ENCODE measurements at regions not wholly inside any gene's neighbourhood (a gene's known extent, or its start where the extent isn't known, plus 50 kb on each side); places are given as distances from the start of the nearest gene placed in this dataset.

GRCh38 chr10:111187096-111187495 is 110.3 kb downstream of the ADRA2A start:
- Histone ChIP-seq H4K20me1 (replicated peaks; ENCODE audit: insufficient read depth) (no peaks in the 10 kb centered on the region), H3K36me3 (ENCODE audit: insufficient read depth) (no peaks in the 10 kb centered on the region), H3K4me2 (no peak overlapping the region), H2AFZ (no peak overlapping the region), H3K27me3 (ENCODE audit: insufficient read depth) (no peaks in the 10 kb centered on the region), H3K27ac (ENCODE audit: low read depth) (no peak overlapping the region), H3K4me3 (no peak overlapping the region), H3K9me2 (ENCODE audit: insufficient read depth) (0 out of 2 replicates have a peak, but pooled peaks cover 2% of the 10 kb centered on the region), H3K79me2 (replicated peaks; ENCODE audit: insufficient read depth) (no peaks in the 10 kb centered on the region), H3K4me1 (ENCODE audit: insufficient read depth) (no peaks in the 10 kb centered on the region), H3F3A (replicated peaks; ENCODE audit: low read depth) (no peaks in the 10 kb centered on the region)
- H3K4me1 Mint-ChIP-seq, result no peaks in the 10 kb centered on the region
- H3K27ac Mint-ChIP-seq, result no peak overlapping the region
- DNase-seq (ENCODE audit: low spot score), result no peak
- H3K9me3 Mint-ChIP-seq, result peaks cover 7% of the 10 kb centered on the region; the same call in 2 of the 3 replicates
- no peak for TF ChIP-seq POLR2AphosphoS5 (IDR thresholded peaks at IDR 0.05; ENCODE audit: low read depth)
- TF ChIP-seq EZH2 (IDR thresholded peaks at IDR 0.05; ENCODE audit: low read depth, unreplicated experiment), result no peak
- TF ChIP-seq STAT1 (IDR thresholded peaks at IDR 0.05; ENCODE audit: unreplicated experiment), result no peak
- H3K27me3 Mint-ChIP-seq (ENCODE audit: insufficient read depth, low read depth, poor library complexity), result no peaks in the 10 kb centered on the region
- H3K36me3 Mint-ChIP-seq (ENCODE audit: low read depth), result no peaks in the 10 kb centered on the region
- ATAC-seq, result no peak
- H3K4me3 Mint-ChIP-seq, result no peak overlapping the region

- Histone ChIP-seq H3K79me2 (replicated peaks; ENCODE audit: insufficient read depth) (no peaks in the 10 kb centered on the region), H3K4me2 (no peak overlapping the region), H3K36me3 (ENCODE audit: insufficient read depth) (no peaks in the 10 kb centered on the region), H3K4me1 (ENCODE audit: insufficient read depth) (no peaks in the 10 kb centered on the region), H3F3A (replicated peaks; ENCODE audit: low read depth) (no peaks in the 10 kb centered on the region), H4K20me1 (replicated peaks; ENCODE audit: insufficient read depth) (no peaks in the 10 kb centered on the region), H3K4me3 (no peak overlapping the region), H2AFZ (no peak overlapping the region), H3K27me3 (ENCODE audit: insufficient read depth) (no peaks in the 10 kb centered on the region), H3K27ac (ENCODE audit: low read depth) (no peak overlapping the region), H3K9me2 (ENCODE audit: insufficient read depth) (peaks cover 6% of the 10 kb centered on the region; the same call in 1 of the 2 replicates)
- Mint-ChIP-seq H3K4me3 (no peak overlapping the region), H3K27me3 (ENCODE audit: insufficient read depth, low read depth, poor library complexity) (peaks cover 3% of the 10 kb centered on the region), H3K9me3 (no peaks in the 10 kb centered on the region), H3K36me3 (ENCODE audit: low read depth) (no peaks in the 10 kb centered on the region), H3K4me1 (peaks cover under 1% of the 10 kb centered on the region; the same call in 1 of the 3 replicates), H3K27ac (no peak overlapping the region)
- ATAC-seq (no peak), DNase-seq (ENCODE audit: low spot score) (no peak)
- TF ChIP-seq NANOG (IDR thresholded peaks at IDR 0.05; ENCODE audit: borderline replicate concordance) (no peak), ETS1 (IDR thresholded peaks at IDR 0.05) (no peak), EZH2 (IDR thresholded peaks at IDR 0.05; ENCODE audit: low read depth, unreplicated experiment) (no peak), CREB1 (CRISPR knock-in tag; IDR thresholded peaks at IDR 0.05; ENCODE audit: low read depth) (no peak), ZNF462 (CRISPR knock-in tag; IDR thresholded peaks at IDR 0.05) (no peak), POLR2AphosphoS5 (IDR thresholded peaks at IDR 0.05; ENCODE audit: low read depth) (no peak), JUNB (IDR thresholded peaks at IDR 0.05; ENCODE audit: unreplicated experiment) (no peak), STAT1 (IDR thresholded peaks at IDR 0.05; ENCODE audit: unreplicated experiment) (no peak), CTCF (conservative IDR thresholded peaks at IDR 0.05; ENCODE audit: low read depth in 2 of 2) (no peak), ZNF114 (CRISPR knock-in tag; IDR thresholded peaks at IDR 0.05) (no peak)
These were observed 122.8 kb downstream of the ADRA2A start for GRCh38 chr10:111199587-111199986.
